Nephron progenitor cell (in vitro differentiated cells): ENCODE measurements at regions not wholly inside any gene's neighbourhood (a gene's known extent, or its start where the extent isn't known, plus 50 kb on each side); places are given as distances from the start of the nearest gene placed in this dataset.

ENCODE experiments used
- DNase-seq: peaks from one replicate; pipeline ENCODE4 v3.0.0; 2021
- H3K27ac Mint-ChIP-seq: 2 replicates; pipeline ENCODE4 v1.8.0; 2021; ENCODE audit warnings: mild to moderate bottlenecking, moderate library complexity, mixed read lengths
- H3K27me3 Mint-ChIP-seq: 2 replicates; pipeline ENCODE4 v1.8.0; 2021; ENCODE audit warnings: mild to moderate bottlenecking, low read depth, mixed read lengths; ENCODE audit not compliant: poor library complexity
- H3K36me3 Mint-ChIP-seq: 2 replicates; pipeline ENCODE4 v1.8.0; 2021; ENCODE audit warnings: low read depth, mixed read lengths
- H3K4me1 Mint-ChIP-seq: 2 replicates; pipeline ENCODE4 v1.8.0; 2021; ENCODE audit warnings: mixed read lengths
- H3K4me3 Mint-ChIP-seq: 2 replicates; pipeline ENCODE4 v1.8.0; 2021; ENCODE audit warnings: mild to moderate bottlenecking, moderate library complexity, mixed read lengths
- H3K9me3 Mint-ChIP-seq: 2 replicates; pipeline ENCODE4 v1.8.0; 2021; ENCODE audit warnings: mild to moderate bottlenecking, moderate library complexity, mixed read lengths
- CTCF ChIP-seq: fragments of 200-600 bp; sonication (generic); IDR thresholded peaks from 2 replicates; pipeline ENCODE4 v1.5.0; 2021; ENCODE audit warnings: antibody characterized with exemption

GRCh38 chr17:72536788-72537187 is 416.0 kb downstream of the SOX9 start:
- DNase-seq: no peak
- Mint-ChIP-seq H3K27ac (no peak overlapping the region), H3K36me3 (peaks cover 9% of the 10 kb centered on the region), H3K4me1 (peaks cover 34% of the 10 kb centered on the region), H3K4me3 (no peak overlapping the region), H3K27me3 (peaks cover 14% of the 10 kb centered on the region), H3K9me3 (peaks cover 17% of the 10 kb centered on the region)
- no peak for TF ChIP-seq CTCF

GRCh38 chr17:72538443-72538842 is 417.6 kb downstream of the SOX9 start:
- no peak overlapping the region for H3K27ac Mint-ChIP-seq
- peaks cover 34% of the 10 kb centered on the region for H3K4me1 Mint-ChIP-seq
- DNase-seq: no peak
- H3K4me3 Mint-ChIP-seq: no peak overlapping the region
- H3K27me3 Mint-ChIP-seq: peaks cover 28% of the 10 kb centered on the region
- no peak for TF ChIP-seq CTCF
- H3K9me3 Mint-ChIP-seq: peaks cover 29% of the 10 kb centered on the region
- peaks cover 18% of the 10 kb centered on the region for H3K36me3 Mint-ChIP-seq

GRCh38 chr17:72538901-72539352 is 418.1 kb downstream of the SOX9 start:
- Mint-ChIP-seq H3K4me1 (peaks cover 34% of the 10 kb centered on the region), H3K27me3 (peaks cover 28% of the 10 kb centered on the region), H3K27ac (peak overlapping the region; percentile 75), H3K36me3 (peaks cover 18% of the 10 kb centered on the region), H3K9me3 (peaks cover 32% of the 10 kb centered on the region), H3K4me3 (peak overlapping the region; percentile 57)
- TF ChIP-seq CTCF: no peak
- peak; percentile 34 for DNase-seq

- no peak overlapping the region for H3K27ac Mint-ChIP-seq
- peak overlapping the region; percentile 21 for H3K4me3 Mint-ChIP-seq
- peaks cover 34% of the 10 kb centered on the region for H3K4me1 Mint-ChIP-seq
- H3K27me3 Mint-ChIP-seq: peaks cover 28% of the 10 kb centered on the region
- TF ChIP-seq CTCF: peak; percentile 72
- peaks cover 12% of the 10 kb centered on the region for H3K36me3 Mint-ChIP-seq
- H3K9me3 Mint-ChIP-seq: peaks cover 31% of the 10 kb centered on the region
- DNase-seq: peak; percentile 93
These were observed 419.4 kb downstream of the SOX9 start for GRCh38 chr17:72539981-72540897.

GRCh38 chr17:72542317-72542716 is 421.5 kb downstream of the SOX9 start:
- no peak for DNase-seq
- H3K36me3 Mint-ChIP-seq: peaks cover 12% of the 10 kb centered on the region
- peak overlapping the region; percentile 81 for H3K27ac Mint-ChIP-seq
- H3K4me1 Mint-ChIP-seq: peaks cover 26% of the 10 kb centered on the region
- peaks cover 25% of the 10 kb centered on the region for H3K27me3 Mint-ChIP-seq
- TF ChIP-seq CTCF: no peak
- H3K9me3 Mint-ChIP-seq: peaks cover 43% of the 10 kb centered on the region
- no peak overlapping the region for H3K4me3 Mint-ChIP-seq
